H9 (cell line): ENCODE measurements at regions not wholly inside any gene's neighbourhood (a gene's known extent, or its start where the extent isn't known, plus 50 kb on each side); places are given as distances from the start of the nearest gene placed in this dataset.

Source experiments
- DNase-seq: peaks from one replicate; pipeline ENCODE4 v3.0.0-alpha.2; 2017
- H2AFZ ChIP-seq: one replicate; pipeline ENCODE4 v1.6.1; 2013; ENCODE audit warnings: mild to moderate bottlenecking, low read length, control low read depth, moderate library complexity
- H2AK5ac ChIP-seq: 2 replicates; pipeline ENCODE4 v1.6.1; 2013; ENCODE audit warnings: low read length, control low read depth, mixed read lengths; ENCODE audit not compliant: insufficient read length
- H2BK120ac ChIP-seq: one replicate; pipeline ENCODE4 v1.6.1; 2013; ENCODE audit warnings: low read depth, mild to moderate bottlenecking, low read length, control low read depth, inconsistent platforms; ENCODE audit not compliant: poor library complexity, severe bottlenecking
- H2BK12ac ChIP-seq: 2 replicates; pipeline ENCODE4 v1.6.1; 2013; ENCODE audit warnings: low read length, control low read depth, mixed read lengths, low read depth; ENCODE audit not compliant: insufficient read length
- H2BK15ac ChIP-seq: 2 replicates; pipeline ENCODE4 v1.6.1; 2013; ENCODE audit warnings: low read depth, low read length, control low read depth
- H2BK20ac ChIP-seq: one replicate; pipeline ENCODE4 v1.6.1; 2013; ENCODE audit warnings: low read depth, mild to moderate bottlenecking, low read length, control low read depth, inconsistent platforms; ENCODE audit not compliant: poor library complexity, severe bottlenecking
- H2BK5ac ChIP-seq: 2 replicates; pipeline ENCODE4 v1.6.1; 2013; ENCODE audit warnings: low read length, control low read depth, mixed read lengths; ENCODE audit not compliant: insufficient read length
- H3K14ac ChIP-seq: 2 replicates; pipeline ENCODE4 v1.6.1; 2013; ENCODE audit warnings: low read length, control low read depth; ENCODE audit not compliant: insufficient read depth
- H3K18ac ChIP-seq: 2 replicates; pipeline ENCODE4 v1.6.1; 2013; ENCODE audit warnings: low read depth, mild to moderate bottlenecking, mixed read lengths, low read length, control low read depth; ENCODE audit not compliant: insufficient read length
- H3K23ac ChIP-seq: 2 replicates; pipeline ENCODE4 v1.6.1; 2013; ENCODE audit warnings: low read length, control low read depth, mixed read lengths, low read depth; ENCODE audit not compliant: insufficient read length
- H3K23me2 ChIP-seq: 2 replicates; pipeline ENCODE4 v1.6.1; 2013; ENCODE audit warnings: low read depth, mild to moderate bottlenecking, mixed read lengths, low read length, control low read depth; ENCODE audit not compliant: insufficient read length, poor library complexity, severe bottlenecking
- H3K27ac ChIP-seq: 2 replicates; pipeline ENCODE4 v1.5.1; 2013; ENCODE audit warnings: low read length, control low read depth, mixed read lengths, low read depth; ENCODE audit not compliant: insufficient read length
- H3K27me3 ChIP-seq: 2 replicates; pipeline ENCODE4 v1.6.1; 2013; ENCODE audit warnings: low read length, control low read depth, inconsistent platforms; ENCODE audit not compliant: insufficient read depth
- H3K4ac ChIP-seq: 2 replicates; pipeline ENCODE4 v1.6.1; 2013; ENCODE audit warnings: low read depth, mild to moderate bottlenecking, control low read depth, inconsistent platforms, low read length, moderate library complexity
- H3K4me1 ChIP-seq: 2 replicates; pipeline ENCODE4 v1.6.1; 2013; ENCODE audit warnings: low read length, control low read depth, inconsistent platforms; ENCODE audit not compliant: insufficient read depth
- H3K4me2 ChIP-seq: 2 replicates; pipeline ENCODE4 v1.6.1; 2013; ENCODE audit warnings: low read length, control low read depth, mixed read lengths; ENCODE audit not compliant: insufficient read length, insufficient read depth
- H3K56ac ChIP-seq: 2 replicates; pipeline ENCODE4 v1.6.1; 2013; ENCODE audit warnings: low read depth, mild to moderate bottlenecking, mixed read lengths, low read length, control low read depth; ENCODE audit not compliant: insufficient read length
- H3K79me1 ChIP-seq: 2 replicates; pipeline ENCODE4 v1.6.1; 2013; ENCODE audit warnings: low read depth, mild to moderate bottlenecking, moderate library complexity, low read length, control low read depth, inconsistent platforms; ENCODE audit not compliant: insufficient read depth, poor library complexity, severe bottlenecking
- H3K79me2 ChIP-seq: 2 replicates; pipeline ENCODE4 v1.6.1; 2013; ENCODE audit warnings: low read length, control low read depth, inconsistent platforms; ENCODE audit not compliant: insufficient read depth
- H3K9ac ChIP-seq: 2 replicates; pipeline ENCODE4 v1.6.1; 2013; ENCODE audit warnings: low read length, control low read depth, mixed read lengths; ENCODE audit not compliant: insufficient read length; ENCODE audit errors: extremely low read depth
- H3K9me3 ChIP-seq: one replicate; pipeline ENCODE4 v1.6.1; 2013; ENCODE audit warnings: low read depth, low read length, inconsistent platforms; ENCODE audit not compliant: control insufficient read depth
- H3T11ph ChIP-seq: one replicate; pipeline ENCODE4 v1.6.1; 2013; ENCODE audit warnings: mild to moderate bottlenecking, low read length, control low read depth, inconsistent platforms
- H4K20me1 ChIP-seq: one replicate; pipeline ENCODE4 v1.6.1; 2013; ENCODE audit not compliant: control insufficient read depth, insufficient read length, insufficient read depth
- H4K5ac ChIP-seq: 2 replicates; pipeline ENCODE4 v1.6.1; 2013; ENCODE audit warnings: low read depth, mild to moderate bottlenecking, mixed read lengths, low read length, control low read depth; ENCODE audit not compliant: insufficient read length
- H4K8ac ChIP-seq: replicated peaks from 2 replicates; pipeline ENCODE4 v1.6.1; 2013; ENCODE audit warnings: low read length, control low read depth, mixed read lengths, low read depth; ENCODE audit not compliant: insufficient read length
- H4K91ac ChIP-seq: 2 replicates; pipeline ENCODE4 v1.6.1; 2013; ENCODE audit warnings: low read depth, mild to moderate bottlenecking, moderate library complexity, mixed read lengths, low read length, control low read depth; ENCODE audit not compliant: insufficient read length
- H3K27ac Mint-ChIP-seq, 3 experiments: 2 replicates in 2 of 3; 3 replicates in 1 of 3; pipeline ENCODE4 v1.8.0; 2020 to 2021; ENCODE audit warnings: mixed read lengths in 3 of 3, mild to moderate bottlenecking in 1 of 3, moderate library complexity in 1 of 3
- H3K27me3 Mint-ChIP-seq: 2 replicates; pipeline ENCODE4 v1.8.0; 2021; ENCODE audit warnings: low read depth, mild to moderate bottlenecking, moderate library complexity, mixed read lengths
- H3K36me3 Mint-ChIP-seq, 3 experiments: 2 replicates in 2 of 3; 3 replicates in 1 of 3; pipeline ENCODE4 v1.8.0; 2020 to 2021; ENCODE audit warnings: low read depth in 3 of 3, mixed read lengths in 3 of 3; ENCODE audit not compliant: insufficient read depth in 1 of 3
- H3K4me1 Mint-ChIP-seq, 2 experiments: 2 replicates each; pipeline ENCODE4 v1.8.0; 2020; ENCODE audit warnings: mixed read lengths in 2 of 2
- H3K4me3 Mint-ChIP-seq, 2 experiments: 2 replicates in 1 of 2; 3 replicates in 1 of 2; pipeline ENCODE4 v1.8.0; 2020 to 2021; ENCODE audit warnings: mild to moderate bottlenecking in 2 of 2, mixed read lengths in 2 of 2, moderate library complexity in 1 of 2
- H3K9me3 Mint-ChIP-seq, 2 experiments: 2 replicates in 1 of 2; 3 replicates in 1 of 2; pipeline ENCODE4 v1.8.0; 2020; ENCODE audit warnings: mild to moderate bottlenecking in 2 of 2, mixed read lengths in 2 of 2, moderate library complexity in 1 of 2
- WGBS: extraction: QIAGEN DNeasy Blood & Tissue Kit; methylation state at CpG from one replicate; pipeline ENCODE4 v1.1.7; 2013; ENCODE audit warnings: missing lambda C conversion rate, low lambda C conversion rate, mixed read lengths; ENCODE audit not compliant: insufficient read length; ENCODE audit errors: extremely low coverage; 5-methylcytosine and 5-hydroxymethylcytosine counted together
- TF ChIP-seq, protein P1 (sequence below): fragments of 200-600 bp; sonication (generic); conservative IDR thresholded peaks from 3 replicates; pipeline ENCODE4 v1.8.0; 2021; ENCODE audit warnings: antibody characterized with exemption, mild to moderate bottlenecking

DNA sequence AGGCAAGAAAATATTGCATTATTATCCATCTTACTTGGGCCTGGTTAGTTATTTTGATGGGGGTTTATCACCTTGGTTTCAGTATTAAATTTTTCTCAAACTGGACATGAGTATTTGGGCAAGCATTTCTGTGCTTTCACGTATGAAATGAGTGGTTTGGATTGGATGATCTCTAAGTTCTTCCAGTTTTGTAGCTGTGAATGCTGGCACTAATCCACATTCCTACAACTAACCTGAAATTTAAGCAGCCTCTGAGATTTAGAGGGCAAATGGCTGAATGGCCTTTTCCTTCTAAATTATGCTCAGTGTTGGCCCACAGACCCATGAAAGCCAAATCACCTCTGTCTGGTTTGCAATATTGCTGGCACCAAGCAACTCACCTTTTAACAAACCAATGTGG, 475.0 kb upstream of the B3GALT2 start:
- Mint-ChIP-seq H3K27ac (no peak overlapping the region; a peak in 1 of 7 replicates), H3K9me3 (no peaks in the 10 kb centered on the region), H3K4me3 (no peak overlapping the region), H3K4me1 (no peaks in the 10 kb centered on the region), H3K27me3 (no peaks in the 10 kb centered on the region), H3K36me3 (no peaks in the 10 kb centered on the region)
- no peaks in the 10 kb centered on the region for H3K4me1 ChIP-seq
- H3T11ph ChIP-seq = no peak overlapping the region
- H2BK12ac ChIP-seq = no peak overlapping the region
- no peak overlapping the region for H2BK5ac ChIP-seq
- H2BK20ac ChIP-seq = no peak overlapping the region
- H3K27ac ChIP-seq = no peak overlapping the region
- H3K23ac ChIP-seq = no peak overlapping the region
- H3K27me3 ChIP-seq = no peaks in the 10 kb centered on the region
- H2AFZ ChIP-seq = no peak overlapping the region
- no peak overlapping the region for H4K8ac ChIP-seq
- no peak overlapping the region for H3K56ac ChIP-seq
- no peak overlapping the region for H3K4me2 ChIP-seq
- no peak overlapping the region for H2BK120ac ChIP-seq
- DNase-seq = no peak
- H4K91ac ChIP-seq = no peak overlapping the region
- no CpG with 5 or more reads among the region's 1 CpG for WGBS
- H3K18ac ChIP-seq = no peak overlapping the region
- no peak overlapping the region for H2BK15ac ChIP-seq
- H3K79me1 ChIP-seq = no peaks in the 10 kb centered on the region
- H3K9ac ChIP-seq = no peak overlapping the region
- no peaks in the 10 kb centered on the region for H4K20me1 ChIP-seq
- H3K79me2 ChIP-seq = no peaks in the 10 kb centered on the region
- no peaks in the 10 kb centered on the region for H3K23me2 ChIP-seq
- TF ChIP-seq, protein P1, sequence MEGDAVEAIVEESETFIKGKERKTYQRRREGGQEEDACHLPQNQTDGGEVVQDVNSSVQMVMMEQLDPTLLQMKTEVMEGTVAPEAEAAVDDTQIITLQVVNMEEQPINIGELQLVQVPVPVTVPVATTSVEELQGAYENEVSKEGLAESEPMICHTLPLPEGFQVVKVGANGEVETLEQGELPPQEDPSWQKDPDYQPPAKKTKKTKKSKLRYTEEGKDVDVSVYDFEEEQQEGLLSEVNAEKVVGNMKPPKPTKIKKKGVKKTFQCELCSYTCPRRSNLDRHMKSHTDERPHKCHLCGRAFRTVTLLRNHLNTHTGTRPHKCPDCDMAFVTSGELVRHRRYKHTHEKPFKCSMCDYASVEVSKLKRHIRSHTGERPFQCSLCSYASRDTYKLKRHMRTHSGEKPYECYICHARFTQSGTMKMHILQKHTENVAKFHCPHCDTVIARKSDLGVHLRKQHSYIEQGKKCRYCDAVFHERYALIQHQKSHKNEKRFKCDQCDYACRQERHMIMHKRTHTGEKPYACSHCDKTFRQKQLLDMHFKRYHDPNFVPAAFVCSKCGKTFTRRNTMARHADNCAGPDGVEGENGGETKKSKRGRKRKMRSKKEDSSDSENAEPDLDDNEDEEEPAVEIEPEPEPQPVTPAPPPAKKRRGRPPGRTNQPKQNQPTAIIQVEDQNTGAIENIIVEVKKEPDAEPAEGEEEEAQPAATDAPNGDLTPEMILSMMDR = no peak
- H3K4ac ChIP-seq = no peak overlapping the region
- no peak overlapping the region for H2AK5ac ChIP-seq
- H4K5ac ChIP-seq = no peak overlapping the region
- H3K9me3 ChIP-seq = no peaks in the 10 kb centered on the region
- no peak overlapping the region for H3K14ac ChIP-seq
